GM12872 (cell line): ENCODE measurements at regions not wholly inside any gene's neighbourhood (a gene's known extent, or its start where the extent isn't known, plus 50 kb on each side); places are given as distances from the start of the nearest gene placed in this dataset.

Experiments used
- TF ChIP-seq, protein P1 (sequence below): IDR thresholded peaks from 3 replicates; pipeline ENCODE4 v1.5.1; 2011; ENCODE audit warnings: low read depth, mild to moderate bottlenecking, low read length, moderate library complexity; ENCODE audit not compliant: insufficient read depth

GRCh38 chr2:81247648-81248047 is 943.1 kb upstream of the LRRTM1 start:
- TF ChIP-seq, protein P1, sequence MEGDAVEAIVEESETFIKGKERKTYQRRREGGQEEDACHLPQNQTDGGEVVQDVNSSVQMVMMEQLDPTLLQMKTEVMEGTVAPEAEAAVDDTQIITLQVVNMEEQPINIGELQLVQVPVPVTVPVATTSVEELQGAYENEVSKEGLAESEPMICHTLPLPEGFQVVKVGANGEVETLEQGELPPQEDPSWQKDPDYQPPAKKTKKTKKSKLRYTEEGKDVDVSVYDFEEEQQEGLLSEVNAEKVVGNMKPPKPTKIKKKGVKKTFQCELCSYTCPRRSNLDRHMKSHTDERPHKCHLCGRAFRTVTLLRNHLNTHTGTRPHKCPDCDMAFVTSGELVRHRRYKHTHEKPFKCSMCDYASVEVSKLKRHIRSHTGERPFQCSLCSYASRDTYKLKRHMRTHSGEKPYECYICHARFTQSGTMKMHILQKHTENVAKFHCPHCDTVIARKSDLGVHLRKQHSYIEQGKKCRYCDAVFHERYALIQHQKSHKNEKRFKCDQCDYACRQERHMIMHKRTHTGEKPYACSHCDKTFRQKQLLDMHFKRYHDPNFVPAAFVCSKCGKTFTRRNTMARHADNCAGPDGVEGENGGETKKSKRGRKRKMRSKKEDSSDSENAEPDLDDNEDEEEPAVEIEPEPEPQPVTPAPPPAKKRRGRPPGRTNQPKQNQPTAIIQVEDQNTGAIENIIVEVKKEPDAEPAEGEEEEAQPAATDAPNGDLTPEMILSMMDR: no peak

DNA sequence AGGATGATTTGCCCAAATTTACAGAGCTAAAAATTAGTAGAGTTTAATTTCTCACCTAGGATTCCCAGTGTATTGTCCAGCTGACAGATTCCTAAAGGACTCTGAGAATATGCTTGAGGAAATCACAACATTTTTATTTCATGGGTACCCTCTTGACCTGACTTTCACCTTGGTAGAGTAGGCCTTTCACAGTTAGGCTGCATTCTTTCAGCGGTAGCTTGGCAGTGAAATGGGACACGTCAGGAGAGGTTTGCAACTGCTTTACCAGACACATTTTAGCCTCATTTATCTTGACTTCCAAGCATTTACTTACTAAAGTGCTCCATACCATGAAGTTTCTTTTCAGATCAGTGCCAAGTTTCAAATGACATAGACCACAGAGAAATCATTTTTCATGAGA is 937.9 kb upstream of the LRRTM1 start:
- TF ChIP-seq, protein P1: no peak

DNA sequence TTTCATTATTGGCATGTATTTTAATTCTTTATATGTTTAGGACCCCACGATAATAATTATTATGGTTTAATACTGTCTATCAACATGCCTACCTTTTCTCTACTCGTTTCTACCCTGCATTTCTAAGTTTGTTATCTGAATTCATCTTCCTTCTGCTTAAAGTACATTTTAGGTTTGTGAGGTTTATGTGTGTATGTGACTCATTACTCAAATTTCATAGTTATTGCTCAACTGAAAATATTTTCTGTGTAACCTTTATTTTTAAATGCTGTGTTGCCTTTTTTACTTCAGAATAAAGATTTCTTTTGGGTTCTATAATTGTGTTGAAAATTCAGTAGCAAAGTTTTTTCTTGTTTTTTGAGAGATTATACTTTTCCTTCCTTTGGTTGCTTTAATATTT is 933.9 kb upstream of the LRRTM1 start:
- TF ChIP-seq, protein P1: no peak

DNA sequence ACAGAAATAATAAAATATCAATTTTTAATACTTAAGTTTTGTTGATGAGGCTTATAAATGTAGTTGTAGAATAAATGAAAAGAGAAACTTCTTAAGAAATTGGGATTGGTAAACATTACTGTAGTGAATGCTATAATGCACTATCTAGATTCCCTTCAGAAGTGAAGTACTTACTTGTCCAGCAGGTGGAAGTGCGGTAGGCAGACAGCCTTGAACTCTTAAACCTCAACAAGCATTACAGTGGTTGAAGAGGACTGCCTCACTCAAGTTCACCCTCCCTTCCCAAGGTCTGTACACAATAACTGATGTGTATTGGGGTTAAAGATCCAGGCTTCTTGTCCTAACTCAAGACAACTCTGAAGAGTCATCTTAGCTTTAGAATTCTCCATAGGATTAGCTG is 931.0 kb upstream of the LRRTM1 start:
- TF ChIP-seq, protein P1: no peak

DNA sequence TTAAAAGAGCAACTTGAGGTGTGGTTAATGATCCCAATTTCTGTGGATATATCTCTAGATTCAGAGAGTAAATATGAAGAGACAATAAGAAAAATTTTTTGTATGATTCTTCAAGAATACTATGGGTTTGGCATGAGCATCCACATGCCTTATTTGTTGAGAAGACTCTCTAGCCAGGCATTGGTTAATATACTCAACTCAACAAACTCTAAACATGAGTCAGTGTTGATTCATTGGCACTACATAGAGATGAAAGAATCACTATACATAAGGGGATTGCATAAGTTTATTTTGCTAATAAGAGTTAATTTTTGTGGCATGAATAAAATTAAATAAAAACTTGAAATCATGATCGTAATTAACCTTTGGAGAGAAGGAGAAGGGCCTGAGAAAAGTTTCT is 930.2 kb upstream of the LRRTM1 start:
- TF ChIP-seq, protein P1: no peak

DNA sequence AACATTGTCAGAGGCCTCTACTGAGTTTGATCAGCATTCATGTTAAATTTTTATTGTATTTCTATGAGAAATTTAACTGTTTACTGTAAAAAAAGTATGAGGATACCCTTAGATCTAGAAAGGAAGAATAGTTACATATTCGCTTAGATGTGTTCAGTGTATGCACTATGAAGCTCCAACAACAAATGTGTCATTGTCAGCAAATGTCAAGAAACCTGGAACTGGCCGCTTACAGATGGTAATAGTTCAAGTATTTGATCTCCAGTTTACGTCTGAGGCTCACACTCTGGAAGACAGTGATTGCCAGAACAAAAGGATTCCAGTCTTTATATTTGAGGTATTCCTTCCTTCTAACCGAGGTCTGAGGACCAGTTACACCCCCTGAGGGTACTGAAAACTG is 921.2 kb upstream of the LRRTM1 start:
- TF ChIP-seq, protein P1: no peak

GRCh38 chr2:81213598-81213997 is 909.0 kb upstream of the LRRTM1 start:
- TF ChIP-seq, protein P1: no peak

DNA sequence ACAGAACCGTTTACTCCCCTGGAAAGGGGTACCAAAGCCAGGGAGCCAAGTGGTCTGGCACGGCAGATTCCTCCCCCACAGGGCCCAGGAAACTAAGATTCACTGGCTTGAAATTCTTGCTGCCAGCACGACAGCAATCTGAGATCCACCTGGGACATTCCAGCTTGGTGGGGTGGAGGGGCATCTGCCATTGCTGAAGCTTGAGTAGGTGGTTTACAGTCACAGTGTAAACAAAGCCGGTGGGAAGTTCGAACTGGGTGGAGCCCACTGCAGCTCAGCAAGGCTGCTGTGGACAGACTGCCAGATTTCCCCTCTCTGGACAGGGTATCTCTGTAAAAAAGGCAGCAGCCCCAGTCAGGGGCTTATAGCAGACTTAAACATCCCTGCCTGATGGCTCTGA is 901.7 kb upstream of the LRRTM1 start:
- TF ChIP-seq, protein P1: no peak
